Stomach (tissue), 4 donors: ENCODE measurements at regions not wholly inside any gene's neighbourhood (a gene's known extent, or its start where the extent isn't known, plus 50 kb on each side); places are given as distances from the start of the nearest gene placed in this dataset.

Source experiments
- POLR2AphosphoS5 ChIP-seq, 3 donors: sonication (generic); formaldehyde crosslinking; IDR thresholded peaks; one replicate each; pipeline ENCODE4 v1.6.1; 2016; ENCODE audit warnings: antibody characterized with exemption in 3 of 3
- TF ChIP-seq, protein P1 (sequence below), 7 experiments: fragments of 450-650 bp in 4 of 7; fragments of 200-600 bp in 3 of 7; sonication (generic) in 3 of 7; IDR thresholded peaks; one replicate each; pipeline ENCODE4 v1.5.1; 2016 to 2019; ENCODE audit warnings: antibody characterized with exemption in 7 of 7, control low read depth in 2 of 7, mild to moderate bottlenecking in 1 of 7

DNA sequence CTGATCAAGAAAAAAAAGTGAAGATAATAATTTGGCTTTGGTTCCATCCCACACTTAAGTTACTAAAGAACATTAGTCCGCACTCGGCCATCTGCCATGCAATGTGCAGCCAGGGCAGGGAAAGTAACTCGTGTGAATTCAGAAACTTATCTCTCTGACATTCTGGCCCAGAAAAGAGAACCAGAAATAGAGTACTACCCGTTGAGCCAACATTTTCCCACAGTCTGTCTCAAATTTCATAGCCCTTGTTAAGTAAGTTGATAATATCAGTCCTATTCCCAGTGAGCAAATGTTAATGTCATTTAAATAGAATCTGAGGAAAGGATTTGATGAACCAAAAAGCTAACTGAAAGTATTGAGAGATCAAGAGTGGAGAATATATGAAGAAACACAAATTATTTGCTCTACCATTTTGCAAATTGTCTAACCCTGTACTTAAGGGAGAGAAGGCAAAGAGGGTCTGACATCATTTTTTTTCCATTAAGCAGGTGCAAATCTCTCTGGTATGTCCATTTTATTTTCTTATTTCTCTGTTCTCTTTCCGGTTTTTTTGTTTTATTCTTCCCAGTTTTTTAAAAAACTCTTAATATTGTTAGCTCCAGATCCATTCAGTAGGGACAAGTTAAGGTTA, 156.3 kb downstream of the NDFIP2 start:
- TF ChIP-seq, protein P1, sequence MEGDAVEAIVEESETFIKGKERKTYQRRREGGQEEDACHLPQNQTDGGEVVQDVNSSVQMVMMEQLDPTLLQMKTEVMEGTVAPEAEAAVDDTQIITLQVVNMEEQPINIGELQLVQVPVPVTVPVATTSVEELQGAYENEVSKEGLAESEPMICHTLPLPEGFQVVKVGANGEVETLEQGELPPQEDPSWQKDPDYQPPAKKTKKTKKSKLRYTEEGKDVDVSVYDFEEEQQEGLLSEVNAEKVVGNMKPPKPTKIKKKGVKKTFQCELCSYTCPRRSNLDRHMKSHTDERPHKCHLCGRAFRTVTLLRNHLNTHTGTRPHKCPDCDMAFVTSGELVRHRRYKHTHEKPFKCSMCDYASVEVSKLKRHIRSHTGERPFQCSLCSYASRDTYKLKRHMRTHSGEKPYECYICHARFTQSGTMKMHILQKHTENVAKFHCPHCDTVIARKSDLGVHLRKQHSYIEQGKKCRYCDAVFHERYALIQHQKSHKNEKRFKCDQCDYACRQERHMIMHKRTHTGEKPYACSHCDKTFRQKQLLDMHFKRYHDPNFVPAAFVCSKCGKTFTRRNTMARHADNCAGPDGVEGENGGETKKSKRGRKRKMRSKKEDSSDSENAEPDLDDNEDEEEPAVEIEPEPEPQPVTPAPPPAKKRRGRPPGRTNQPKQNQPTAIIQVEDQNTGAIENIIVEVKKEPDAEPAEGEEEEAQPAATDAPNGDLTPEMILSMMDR (IDR thresholded peaks at IDR 0.05) = no peak
- no peak for TF ChIP-seq POLR2AphosphoS5 (IDR thresholded peaks at IDR 0.05)
